MCF 10A (cell line): ENCODE measurements at regions not wholly inside any gene's neighbourhood (a gene's known extent, or its start where the extent isn't known, plus 50 kb on each side); places are given as distances from the start of the nearest gene placed in this dataset.
"Not testable (repeated sequence)": the region's sequence is repeated elsewhere in the genome, so short reads cannot be mapped to it uniquely, and the experiment has no call there.

Source experiments
- BruUV-seq: library from RNA; stranded (reverse); fragments of 400-500 nt; replicated peaks from 2 replicates; lab custom pipeline; 2021; lab: Mats Ljungman, UMichigan
- CTCF ChIA-PET: fragments of 300-600 bp; sonication (Branson Sonifier 250); formaldehyde crosslinking; extraction: SDS; loops from one replicate; lab custom pipeline; 2021; ENCODE audit warnings: antibody characterized with exemption, inconsistent platforms; lab: Yijun Ruan, JAX
- POLR2A ChIA-PET: fragments of 300-600, 350-650 bp; sonication (Branson Sonifier 250); formaldehyde crosslinking; extraction: SDS; loops from one replicate; lab custom pipeline; 2020; ENCODE audit warnings: antibody characterized with exemption, inconsistent platforms; lab: Yijun Ruan, JAX
- DNase-seq: peaks from one replicate; pipeline ENCODE4 v3.0.0-alpha.2; 2018; ENCODE audit not compliant: unreplicated experiment
- H3K27ac Mint-ChIP-seq: one replicate; pipeline ENCODE4 v1.8.0; 2022; ENCODE audit warnings: mild to moderate bottlenecking, low read depth, mixed read lengths; ENCODE audit not compliant: unreplicated experiment
- H3K27me3 Mint-ChIP-seq: one replicate; pipeline ENCODE4 v1.8.0; 2022; ENCODE audit warnings: mixed read lengths; ENCODE audit not compliant: insufficient read depth, unreplicated experiment
- H3K36me3 Mint-ChIP-seq: one replicate; pipeline ENCODE4 v1.8.0; 2022; ENCODE audit warnings: mild to moderate bottlenecking, moderate library complexity, mixed read lengths; ENCODE audit not compliant: insufficient read depth, unreplicated experiment
- H3K4me1 Mint-ChIP-seq: one replicate; pipeline ENCODE4 v1.8.0; 2022; ENCODE audit warnings: mixed read lengths; ENCODE audit not compliant: insufficient read depth, unreplicated experiment
- H3K4me3 Mint-ChIP-seq: one replicate; pipeline ENCODE4 v1.8.0; 2022; ENCODE audit warnings: mild to moderate bottlenecking, moderate library complexity, mixed read lengths; ENCODE audit not compliant: unreplicated experiment
- H3K9me3 Mint-ChIP-seq: one replicate; pipeline ENCODE4 v1.8.0; 2022; ENCODE audit warnings: mixed read lengths; ENCODE audit not compliant: unreplicated experiment
- CTCF ChIP-seq: fragments of 200-600 bp; IDR thresholded peaks from one replicate; pipeline ENCODE4 v1.8.0; 2022; ENCODE audit warnings: antibody characterized with exemption, mild to moderate bottlenecking; ENCODE audit not compliant: unreplicated experiment
- intact Hi-C: fragments of 100-400 bp; cut with micrococcal nuclease; formaldehyde crosslinking; loops from 2 replicates; pipeline ENCODE4 v1.14.1; 2022

- Mint-ChIP-seq H3K4me3 (no peak overlapping the region), H3K27ac (no peak overlapping the region), H3K9me3 (no peaks in the 10 kb centered on the region), H3K36me3 (no peaks in the 10 kb centered on the region), H3K27me3 (peaks cover 9% of the 10 kb centered on the region), H3K4me1 (no peaks in the 10 kb centered on the region)
- intact Hi-C loops: loop anchor here (10.0 kb wide), 1 partner anchor 797 kb away; no protein-coding TSS in a partner anchor
- no peak for DNase-seq
- ChIA-PET CTCF (no interaction called here), POLR2A (no interaction called here)
- TF ChIP-seq CTCF: no peak
- BruUV-seq: no TSS peak
Observed at GRCh38 chr22:44621401-44622146, 80.4 kb upstream of the PRR5 start.

GRCh38 chr22:44620841-44621257, 81.2 kb upstream of the PRR5 start:
- POLR2A ChIA-PET: interaction anchor here (0.6 kb wide), 1 partner anchor 224 kb away, joined by 3 read pairs; no protein-coding TSS in a partner anchor
- Mint-ChIP-seq H3K36me3 (no peaks in the 10 kb centered on the region), H3K9me3 (no peaks in the 10 kb centered on the region), H3K4me1 (no peaks in the 10 kb centered on the region), H3K4me3 (no peak overlapping the region), H3K27ac (no peak overlapping the region), H3K27me3 (peaks cover 2% of the 10 kb centered on the region)
- TF ChIP-seq CTCF: no peak
- CTCF ChIA-PET: no interaction called here
- DNase-seq: peak; percentile 42
- intact Hi-C loops: loop anchor here (10.0 kb wide), 1 partner anchor 796 kb away; no protein-coding TSS in a partner anchor
- no TSS peak for BruUV-seq

- Mint-ChIP-seq H3K27ac (no peak overlapping the region), H3K4me3 (no peak overlapping the region), H3K9me3 (no peaks in the 10 kb centered on the region), H3K4me1 (no peaks in the 10 kb centered on the region), H3K27me3 (no peaks in the 10 kb centered on the region), H3K36me3 (no peaks in the 10 kb centered on the region)
- POLR2A ChIA-PET: interaction anchor here (0.6 kb wide), 1 partner anchor 223 kb away, joined by 3 read pairs; no protein-coding TSS in a partner anchor
- DNase-seq: no peak
- CTCF ChIA-PET: no interaction called here
- no peak for TF ChIP-seq CTCF
- BruUV-seq: no TSS peak
- intact Hi-C loops: loop anchor here (10.0 kb wide), 1 partner anchor 795 kb away; no protein-coding TSS in a partner anchor
Observed at GRCh38 chr22:44620129-44620840, 81.7 kb upstream of the PRR5 start.

- H3K4me3 Mint-ChIP-seq, H3K36me3 Mint-ChIP-seq, H3K4me1 Mint-ChIP-seq, H3K27me3 Mint-ChIP-seq, H3K27ac Mint-ChIP-seq, H3K9me3 Mint-ChIP-seq, POLR2A ChIA-PET, CTCF ChIA-PET, DNase-seq, BruUV-seq: not testable (repeated sequence)
- intact Hi-C loops: loop anchor here (10.0 kb wide), 1 partner anchor 795 kb away; no protein-coding TSS in a partner anchor
Observed at GRCh38 chr22:44619560-44620128, 82.4 kb upstream of the PRR5 start.

- H3K27ac Mint-ChIP-seq, DNase-seq, POLR2A ChIA-PET, H3K4me3 Mint-ChIP-seq, H3K36me3 Mint-ChIP-seq, intact Hi-C loops, H3K27me3 Mint-ChIP-seq, H3K4me1 Mint-ChIP-seq, CTCF ChIA-PET, BruUV-seq, H3K9me3 Mint-ChIP-seq: not testable (repeated sequence)
Observed at GRCh38 chr22:44618910-44619309, 83.1 kb upstream of the PRR5 start.
